ENCODE measurements at regions not wholly inside any gene's neighbourhood (a gene's known extent, or its start where the extent isn't known, plus 50 kb on each side); places are given as distances from the start of the nearest gene placed in this dataset.
"Not testable (repeated sequence)": the region's sequence is repeated elsewhere in the genome, so short reads cannot be mapped to it uniquely, and the experiment has no call there.

DNA sequence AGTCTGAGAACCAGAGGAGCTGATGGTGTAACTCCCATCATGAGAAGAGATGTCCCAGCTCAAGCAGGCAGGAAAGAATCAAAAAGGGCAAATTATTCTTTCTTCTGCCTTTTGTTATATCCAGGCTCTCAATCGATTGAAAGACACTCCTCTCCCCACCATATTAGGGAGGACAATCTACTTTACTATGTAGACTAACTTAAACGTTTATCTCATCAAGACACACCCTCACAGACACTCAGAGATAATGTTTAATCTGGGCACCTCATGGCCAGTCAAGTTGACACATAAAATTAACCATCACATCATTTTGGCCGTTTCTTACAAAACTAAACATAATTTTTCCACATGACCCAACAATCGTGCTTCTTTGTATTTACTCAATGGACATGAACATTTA lies 534.3 kb upstream of the RORB start:
- H3K27ac ChIP-seq (ENCODE audit: low read depth in 1 of 2, low read length in 2 of 2) = no peak overlapping the region
- DNase-seq = no peak
- H3K4me1 ChIP-seq (ENCODE audit: control insufficient read depth in 1 of 2, insufficient read depth in 2 of 2, low read length in 2 of 2) = no peaks in the 10 kb centered on the region
- H3K9me3 ChIP-seq (ENCODE audit: control insufficient read depth, low read length) = no peaks in the 10 kb centered on the region
- intact Hi-C loops (cut with DNase I) = no loop called here
- H3K36me3 ChIP-seq (ENCODE audit: control insufficient read depth in 1 of 2, insufficient read depth in 2 of 2, low read length in 1 of 2) = no peaks in the 10 kb centered on the region
- 61% methylated on average over 4 of the region's 4 CpGs for WGBS, 2 donors
- no peaks in the 10 kb centered on the region for H3K27me3 ChIP-seq (ENCODE audit: control insufficient read depth in 1 of 2, insufficient read depth in 2 of 2, low read length in 1 of 2)
- ATAC-seq (ENCODE audit: low FRiP score) = no peak
- no peak overlapping the region for H3K4me3 ChIP-seq (ENCODE audit: low read length in 2 of 2)

DNA sequence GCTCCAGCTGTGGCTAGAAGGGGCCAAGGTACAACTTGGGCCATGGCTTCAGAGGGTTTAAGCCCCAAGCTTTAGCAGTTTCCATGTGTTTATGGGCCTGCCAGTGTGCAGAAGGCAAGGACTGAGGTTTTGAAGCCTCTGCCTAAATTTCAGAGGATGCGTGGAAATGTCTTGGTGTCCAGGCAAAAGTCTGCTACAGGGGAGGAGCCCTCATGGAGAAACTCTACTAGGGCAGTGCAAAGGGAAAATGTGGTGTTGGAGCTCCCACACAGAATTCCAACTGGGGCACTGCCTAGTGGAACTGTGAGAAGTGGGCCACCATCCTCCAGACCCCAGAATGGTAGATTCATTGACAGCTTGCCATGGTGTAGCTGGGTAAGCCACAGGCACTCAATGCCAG lies 527.2 kb upstream of the RORB start:
- Histone ChIP-seq H3K27me3 (ENCODE audit: control insufficient read depth in 1 of 2, insufficient read depth in 2 of 2, low read length in 1 of 2) (peaks cover 0 to 1% of the 10 kb centered on the region in 2 donors), H3K36me3 (ENCODE audit: control insufficient read depth in 1 of 2, insufficient read depth in 2 of 2, low read length in 1 of 2) (no peaks in the 10 kb centered on the region), H3K4me3 (ENCODE audit: low read length in 2 of 2) (no peak overlapping the region), H3K9me3 (ENCODE audit: control insufficient read depth, low read length) (peaks cover 4% of the 10 kb centered on the region), H3K4me1 (ENCODE audit: control insufficient read depth in 1 of 2, insufficient read depth in 2 of 2, low read length in 2 of 2) (no peaks in the 10 kb centered on the region), H3K27ac (ENCODE audit: low read depth in 1 of 2, low read length in 2 of 2) (no peak overlapping the region)
- no peak for ATAC-seq (ENCODE audit: low FRiP score)
- intact Hi-C loops (cut with DNase I) = no loop called here
- 94 to 95% methylated on average over 1 of the region's 1 CpG for WGBS, 2 donors
- DNase-seq = no peak

DNA sequence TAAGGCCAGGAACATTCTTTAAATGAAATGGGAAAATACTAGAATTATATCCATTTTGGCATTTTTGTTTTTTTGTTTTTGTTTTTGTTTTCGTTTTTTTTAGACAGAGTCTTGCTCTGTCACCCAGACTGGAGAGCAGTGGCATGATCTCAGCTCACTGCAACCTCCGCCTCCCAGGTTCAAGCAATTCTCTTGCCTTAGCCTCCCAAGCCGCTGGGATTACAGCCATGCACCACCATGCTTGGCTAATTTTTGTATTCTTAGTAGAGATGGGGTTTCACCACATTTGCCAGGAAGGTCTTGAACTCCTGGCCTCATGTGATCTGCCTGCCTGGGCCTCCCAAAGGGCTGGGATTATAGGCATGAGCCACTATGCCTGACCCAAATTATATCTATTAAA lies 520.7 kb upstream of the RORB start:
- intact Hi-C loops (cut with DNase I); H3K36me3 ChIP-seq (ENCODE audit: control insufficient read depth in 1 of 2, insufficient read depth in 2 of 2, low read length in 1 of 2); H3K27ac ChIP-seq (ENCODE audit: low read depth in 1 of 2, low read length in 2 of 2); DNase-seq; H3K4me3 ChIP-seq (ENCODE audit: low read length in 2 of 2); H3K4me1 ChIP-seq (ENCODE audit: control insufficient read depth in 1 of 2, insufficient read depth in 2 of 2, low read length in 2 of 2); ATAC-seq (ENCODE audit: low FRiP score); H3K27me3 ChIP-seq (ENCODE audit: control insufficient read depth in 1 of 2, insufficient read depth in 2 of 2, low read length in 1 of 2); H3K9me3 ChIP-seq (ENCODE audit: control insufficient read depth, low read length): not testable (repeated sequence)
- 70 to 73% methylated on average over 3 of the region's 3 CpGs for WGBS, 2 donors

DNA sequence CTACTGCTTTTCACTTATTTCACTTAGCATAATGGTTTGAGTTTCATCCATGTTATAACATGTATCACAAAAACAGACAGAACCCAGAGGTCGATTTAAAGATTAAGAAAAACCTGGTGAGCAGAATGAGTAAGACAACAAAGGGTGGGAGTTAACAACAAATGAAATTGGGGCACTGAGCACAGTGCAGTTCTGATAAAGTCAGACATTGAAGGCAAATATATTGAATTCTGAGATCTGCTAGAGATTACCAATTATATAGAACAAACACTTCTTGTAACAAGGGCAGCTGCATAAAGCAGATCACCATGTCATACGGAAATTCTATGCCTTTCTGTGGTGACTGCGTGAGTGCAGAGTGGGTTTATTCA lies 517.3 kb upstream of the RORB start:
- WGBS, 2 donors = 61 to 66% methylated on average over 3 of the region's 3 CpGs
- intact Hi-C loops (cut with DNase I) = no loop called here
- DNase-seq = no peak

DNA sequence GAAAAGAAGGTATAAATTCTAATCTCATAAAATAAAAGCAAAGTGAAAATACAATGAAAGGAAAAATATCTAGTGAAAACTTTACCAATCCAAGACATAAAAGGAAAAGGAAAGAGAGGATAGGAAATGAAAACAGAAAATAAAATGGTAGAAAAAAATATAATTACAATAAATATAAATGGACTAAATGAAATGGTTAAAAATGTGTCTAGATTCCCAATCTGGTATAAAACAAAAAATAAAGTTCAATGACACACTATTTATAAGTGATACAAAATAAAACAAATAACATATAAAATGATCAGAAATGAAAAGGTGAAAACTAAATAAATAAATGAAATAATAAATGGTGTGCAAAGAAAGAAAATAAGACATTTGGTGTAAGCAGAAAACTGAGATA lies 516.4 kb upstream of the RORB start:
- H3K4me1 ChIP-seq (ENCODE audit: control insufficient read depth in 1 of 2, insufficient read depth in 2 of 2, low read length in 2 of 2) = no peaks in the 10 kb centered on the region
- no peaks in the 10 kb centered on the region for H3K9me3 ChIP-seq (ENCODE audit: control insufficient read depth, low read length)
- H3K36me3 ChIP-seq (ENCODE audit: control insufficient read depth in 1 of 2, insufficient read depth in 2 of 2, low read length in 1 of 2) = no peaks in the 10 kb centered on the region
- no peak overlapping the region for H3K27ac ChIP-seq (ENCODE audit: low read depth in 1 of 2, low read length in 2 of 2)
- no peak overlapping the region for H3K4me3 ChIP-seq (ENCODE audit: low read length in 2 of 2)
- intact Hi-C loops (cut with DNase I) = no loop called here
- DNase-seq (no peak), ATAC-seq (ENCODE audit: low FRiP score) (no peak)
- no peaks in the 10 kb centered on the region for H3K27me3 ChIP-seq (ENCODE audit: control insufficient read depth in 1 of 2, insufficient read depth in 2 of 2, low read length in 1 of 2)

More for the DNA sequence above, 517.3 kb upstream of the RORB start:
- Histone ChIP-seq H3K9me3 (ENCODE audit: control insufficient read depth, low read length) (no peaks in the 10 kb centered on the region), H3K4me3 (ENCODE audit: low read length in 2 of 2) (no peak overlapping the region), H3K27me3 (ENCODE audit: control insufficient read depth in 1 of 2, insufficient read depth in 2 of 2, low read length in 1 of 2) (no peaks in the 10 kb centered on the region), H3K36me3 (ENCODE audit: control insufficient read depth in 1 of 2, insufficient read depth in 2 of 2, low read length in 1 of 2) (no peaks in the 10 kb centered on the region), H3K4me1 (ENCODE audit: control insufficient read depth in 1 of 2, insufficient read depth in 2 of 2, low read length in 2 of 2) (no peaks in the 10 kb centered on the region), H3K27ac (ENCODE audit: low read depth in 1 of 2, low read length in 2 of 2) (no peak overlapping the region)
- no peak for ATAC-seq (ENCODE audit: low FRiP score)

DNA sequence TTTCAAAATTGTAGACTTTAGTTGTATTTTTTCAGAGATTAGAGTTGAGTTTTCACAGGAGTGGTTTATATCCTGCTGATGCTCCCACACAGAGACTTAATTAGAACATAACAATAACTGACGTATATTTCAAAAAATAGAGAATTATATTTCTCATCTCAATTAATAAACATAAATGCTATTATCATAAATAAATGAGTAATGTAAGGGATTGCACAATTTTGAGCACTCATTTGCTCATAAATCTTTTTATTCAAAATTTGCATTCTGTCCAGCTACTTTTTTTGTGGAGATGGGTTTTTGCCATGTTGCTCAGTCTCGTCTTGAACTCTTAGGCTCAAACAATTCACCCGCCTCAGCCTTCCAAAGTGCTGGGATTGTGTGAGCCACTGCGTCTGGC lies 515.7 kb upstream of the RORB start:
- intact Hi-C loops (cut with DNase I) = no loop called here
- H3K36me3 ChIP-seq (ENCODE audit: control insufficient read depth in 1 of 2, insufficient read depth in 2 of 2, low read length in 1 of 2) = no peaks in the 10 kb centered on the region
- no peaks in the 10 kb centered on the region for H3K9me3 ChIP-seq (ENCODE audit: control insufficient read depth, low read length)
- 66 to 72% methylated on average over 4 of the region's 4 CpGs for WGBS, 2 donors
- H3K4me1 ChIP-seq (ENCODE audit: control insufficient read depth in 1 of 2, insufficient read depth in 2 of 2, low read length in 2 of 2) = no peaks in the 10 kb centered on the region
- no peak overlapping the region for H3K27ac ChIP-seq (ENCODE audit: low read depth in 1 of 2, low read length in 2 of 2)
- DNase-seq (no peak), ATAC-seq (ENCODE audit: low FRiP score) (no peak)
- H3K27me3 ChIP-seq (ENCODE audit: control insufficient read depth in 1 of 2, insufficient read depth in 2 of 2, low read length in 1 of 2) = no peaks in the 10 kb centered on the region
- no peak overlapping the region for H3K4me3 ChIP-seq (ENCODE audit: low read length in 2 of 2)

DNA sequence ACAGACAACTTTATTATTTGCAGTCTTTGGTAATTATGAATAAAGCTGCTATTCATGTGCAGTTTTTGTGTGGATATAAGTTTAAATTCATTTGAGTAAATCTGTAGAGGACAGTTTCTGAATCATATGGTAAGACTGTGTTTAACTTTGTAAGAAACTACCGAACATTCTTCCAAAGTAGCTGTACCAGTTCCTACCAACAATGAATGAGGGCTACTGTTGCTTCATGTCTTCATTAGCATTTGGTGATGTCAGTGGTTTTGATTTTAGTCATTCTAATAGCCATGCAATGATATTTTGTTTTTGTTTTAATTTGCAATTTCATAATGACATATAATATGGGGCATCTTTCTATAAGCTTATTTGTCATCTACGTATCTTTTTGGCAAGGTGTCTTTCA lies 501.3 kb upstream of the RORB start:
- Histone ChIP-seq H3K36me3 (ENCODE audit: control insufficient read depth in 1 of 2, insufficient read depth in 2 of 2, low read length in 1 of 2) (no peaks in the 10 kb centered on the region), H3K4me3 (ENCODE audit: low read length in 2 of 2) (no peak overlapping the region), H3K27ac (ENCODE audit: low read depth in 1 of 2, low read length in 2 of 2) (no peak overlapping the region), H3K4me1 (ENCODE audit: control insufficient read depth in 1 of 2, insufficient read depth in 2 of 2, low read length in 2 of 2) (no peaks in the 10 kb centered on the region), H3K9me3 (ENCODE audit: control insufficient read depth, low read length) (no peaks in the 10 kb centered on the region), H3K27me3 (ENCODE audit: control insufficient read depth in 1 of 2, insufficient read depth in 2 of 2, low read length in 1 of 2) (no peaks in the 10 kb centered on the region)
- intact Hi-C loops (cut with DNase I) = no loop called here
- DNase-seq (no peak), ATAC-seq (ENCODE audit: low FRiP score) (no peak)
- WGBS, 2 donors = 86 to 92% methylated on average over 2 of the region's 2 CpGs

DNA sequence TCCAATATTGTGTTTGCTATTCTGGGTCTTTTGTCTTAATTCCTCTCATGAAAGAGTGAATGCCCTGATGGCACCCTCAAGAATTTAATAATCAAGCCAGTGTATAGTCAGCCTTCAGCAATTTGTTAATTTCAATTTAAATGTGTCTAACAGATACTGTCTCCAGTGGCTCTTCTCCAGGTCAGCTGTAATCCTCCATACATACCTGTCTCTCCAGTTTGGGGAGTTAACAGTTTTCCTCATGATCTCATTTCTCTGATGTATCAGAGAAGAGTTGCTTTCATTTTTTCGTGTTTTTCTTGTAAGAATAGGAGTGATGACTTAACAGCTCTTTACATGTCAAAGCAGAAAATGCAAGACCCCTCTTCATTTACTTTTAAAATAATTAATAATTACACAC lies 500.3 kb upstream of the RORB start:
- no peaks in the 10 kb centered on the region for H3K9me3 ChIP-seq (ENCODE audit: control insufficient read depth, low read length)
- no peak for ATAC-seq (ENCODE audit: low FRiP score)
- intact Hi-C loops (cut with DNase I) = no loop called here
- H3K27ac ChIP-seq (ENCODE audit: low read depth in 1 of 2, low read length in 2 of 2) = no peak overlapping the region
- no peaks in the 10 kb centered on the region for H3K4me1 ChIP-seq (ENCODE audit: control insufficient read depth in 1 of 2, insufficient read depth in 2 of 2, low read length in 2 of 2)
- no peaks in the 10 kb centered on the region for H3K27me3 ChIP-seq (ENCODE audit: control insufficient read depth in 1 of 2, insufficient read depth in 2 of 2, low read length in 1 of 2)
- no peak for DNase-seq
- WGBS, 2 donors = 49 to 59% methylated on average over 1 of the region's 1 CpG
- no peak overlapping the region for H3K4me3 ChIP-seq (ENCODE audit: low read length in 2 of 2)
- no peaks in the 10 kb centered on the region for H3K36me3 ChIP-seq (ENCODE audit: control insufficient read depth in 1 of 2, insufficient read depth in 2 of 2, low read length in 1 of 2)

DNA sequence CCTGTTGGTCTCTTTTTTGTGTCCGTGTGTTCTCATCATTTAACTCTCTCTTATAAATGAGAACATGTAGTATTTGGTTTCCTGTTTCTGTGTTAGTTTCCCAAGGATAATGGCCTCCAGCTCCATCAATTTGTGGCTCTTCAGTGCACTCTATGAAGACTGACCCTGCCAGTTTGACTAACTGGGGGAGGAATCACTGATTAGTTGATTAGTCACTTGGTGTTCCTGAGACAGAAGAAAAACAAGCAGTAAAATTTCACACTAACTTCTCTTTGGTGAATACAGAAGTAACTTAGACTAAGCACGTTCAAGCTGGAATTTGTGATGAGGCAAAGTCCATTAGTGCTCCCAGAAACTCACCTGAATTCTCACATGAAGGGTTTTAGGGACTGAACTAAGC lies 495.8 kb upstream of the RORB start:
- Histone ChIP-seq H3K27me3 (ENCODE audit: control insufficient read depth in 1 of 2, insufficient read depth in 2 of 2, low read length in 1 of 2) (no peaks in the 10 kb centered on the region), H3K4me1 (ENCODE audit: control insufficient read depth in 1 of 2, insufficient read depth in 2 of 2, low read length in 2 of 2) (no peaks in the 10 kb centered on the region), H3K9me3 (ENCODE audit: control insufficient read depth, low read length) (no peaks in the 10 kb centered on the region), H3K27ac (ENCODE audit: low read depth in 1 of 2, low read length in 2 of 2) (no peak overlapping the region), H3K36me3 (ENCODE audit: control insufficient read depth in 1 of 2, insufficient read depth in 2 of 2, low read length in 1 of 2) (no peaks in the 10 kb centered on the region), H3K4me3 (ENCODE audit: low read length in 2 of 2) (no peak overlapping the region)
- ATAC-seq (ENCODE audit: low FRiP score) (no peak), DNase-seq (no peak)
- intact Hi-C loops (cut with DNase I) = no loop called here
- WGBS, 2 donors = 34 to 37% methylated on average over 2 of the region's 2 CpGs

DNA sequence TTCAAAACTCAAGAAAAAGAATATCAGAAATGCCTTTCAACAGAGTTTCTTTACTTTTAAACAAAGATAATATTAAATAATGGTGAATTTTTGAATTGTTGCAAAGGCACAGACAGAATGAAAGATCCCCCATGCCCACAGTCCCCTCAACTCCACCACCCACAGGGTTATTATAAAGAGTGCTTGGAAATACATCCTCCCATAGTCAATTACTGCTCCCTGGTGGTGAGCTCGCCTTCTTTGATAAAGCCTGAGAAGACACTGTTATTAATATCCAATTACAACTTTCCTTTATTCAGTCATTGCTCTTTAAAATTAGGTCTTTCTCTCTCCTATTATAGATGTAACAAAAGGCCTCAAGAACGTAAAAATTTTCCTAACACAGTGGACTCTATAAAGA lies 490.2 kb upstream of the RORB start:
- Histone ChIP-seq H3K27ac (ENCODE audit: low read depth in 1 of 2, low read length in 2 of 2) (no peak overlapping the region), H3K4me1 (ENCODE audit: control insufficient read depth in 1 of 2, insufficient read depth in 2 of 2, low read length in 2 of 2) (no peaks in the 10 kb centered on the region), H3K4me3 (ENCODE audit: low read length in 2 of 2) (no peak overlapping the region), H3K27me3 (ENCODE audit: control insufficient read depth in 1 of 2, insufficient read depth in 2 of 2, low read length in 1 of 2) (no peaks in the 10 kb centered on the region), H3K9me3 (ENCODE audit: control insufficient read depth, low read length) (no peaks in the 10 kb centered on the region), H3K36me3 (ENCODE audit: control insufficient read depth in 1 of 2, insufficient read depth in 2 of 2, low read length in 1 of 2) (no peaks in the 10 kb centered on the region)
- intact Hi-C loops (cut with DNase I) = no loop called here
- DNase-seq (no peak), ATAC-seq (ENCODE audit: low FRiP score) (no peak)
- WGBS, 2 donors = 68 to 80% methylated on average over 2 of the region's 2 CpGs
